ENCODE measurements at regions not wholly inside any gene's neighbourhood (a gene's known extent, or its start where the extent isn't known, plus 50 kb on each side); places are given as distances from the start of the nearest gene placed in this dataset.

DNA sequence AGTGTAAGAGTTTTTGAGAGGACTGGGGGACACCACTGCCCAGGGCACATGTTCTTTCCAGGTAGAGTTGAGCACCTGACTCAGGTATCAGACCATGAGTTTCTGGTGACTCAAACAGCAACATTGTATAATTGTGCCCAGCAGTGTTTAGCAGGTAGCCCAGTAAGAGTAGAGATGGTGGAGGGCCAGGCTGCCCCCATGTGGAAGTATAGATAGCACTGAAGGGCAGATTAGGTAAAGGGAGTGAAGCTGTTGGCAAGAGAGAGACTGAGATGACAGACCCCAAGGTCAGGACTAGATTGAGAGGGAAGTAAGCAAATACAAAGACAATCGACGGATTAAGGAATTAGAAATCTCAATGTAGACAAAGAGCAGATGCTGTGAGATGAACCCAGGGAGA is 74.6 kb downstream of the TRIM42 start:
- no peaks in the 10 kb centered on the region for H3K36me3 Mint-ChIP-seq
- no peak for DNase-seq
- H3K9me3 ChIP-seq: no peaks in the 10 kb centered on the region
- no peaks in the 10 kb centered on the region for H3K36me3 ChIP-seq (ENCODE audit: control insufficient read depth in 2 of 2, extremely low read depth in 1 of 2, insufficient read depth in 1 of 2, low read length in 1 of 2)
- WGBS (ENCODE audit: insufficient coverage): 94% methylated on average over 2 of the region's 2 CpGs
- no peaks in the 10 kb centered on the region for H3K9me3 Mint-ChIP-seq
- H3K4me1 Mint-ChIP-seq: peaks cover 0 to 19% (median 8%) of the 10 kb centered on the region in 3 donors
- ChIA-PET CTCF (no interaction called here), POLR2A (no interaction called here)
- peaks cover 3 to 10% of the 10 kb centered on the region in 2 donors for H3K27me3 Mint-ChIP-seq
- ATAC-seq (replicated peaks in 1 of 4): no peak
- H3K27ac ChIP-seq (ENCODE audit: low read length): no peak overlapping the region
- peaks cover 0 to 13% of the 10 kb centered on the region in 2 experiments for H3K27me3 ChIP-seq (replicated peaks in 1 of 2; ENCODE audit: control insufficient read depth in 2 of 2, extremely low read depth in 1 of 2, insufficient read depth in 2 of 2, low read length in 1 of 2)
- no peak overlapping the region for H3K4me3 ChIP-seq (ENCODE audit: control insufficient read depth in 1 of 2, extremely low read depth in 1 of 2, low read length in 1 of 2)
- no peak overlapping the region for H3K4me3 Mint-ChIP-seq
- H3K27ac Mint-ChIP-seq: no peak overlapping the region
- peaks cover 0 to 3% of the 10 kb centered on the region in 2 experiments for H3K4me1 ChIP-seq (ENCODE audit: control insufficient read depth in 1 of 2, extremely low read depth in 1 of 2, insufficient read depth in 2 of 2, low read length in 2 of 2)

GRCh38 chr3:140753865-140754754 is 76.2 kb downstream of the TRIM42 start:
- no peaks in the 10 kb centered on the region for H3K36me3 ChIP-seq (ENCODE audit: control insufficient read depth in 2 of 2, extremely low read depth in 1 of 2, insufficient read depth in 1 of 2, low read length in 1 of 2)
- peaks cover 0 to 3% of the 10 kb centered on the region in 2 experiments for H3K4me1 ChIP-seq (ENCODE audit: control insufficient read depth in 1 of 2, extremely low read depth in 1 of 2, insufficient read depth in 2 of 2, low read length in 2 of 2)
- DNase-seq: no peak
- Mint-ChIP-seq H3K9me3 (no peaks in the 10 kb centered on the region), H3K27ac (no peak overlapping the region), H3K4me3 (no peak overlapping the region), H3K4me1 (peaks cover 0 to 22% (median 8%) of the 10 kb centered on the region in 3 donors), H3K36me3 (no peaks in the 10 kb centered on the region), H3K27me3 (peaks cover 3 to 8% of the 10 kb centered on the region in 2 donors)
- peaks cover 0 to 8% of the 10 kb centered on the region in 2 experiments for H3K27me3 ChIP-seq (replicated peaks in 1 of 2; ENCODE audit: control insufficient read depth in 2 of 2, extremely low read depth in 1 of 2, insufficient read depth in 2 of 2, low read length in 1 of 2)
- no peak overlapping the region for H3K27ac ChIP-seq (ENCODE audit: low read length)
- no peak overlapping the region for H3K4me3 ChIP-seq (ENCODE audit: control insufficient read depth in 1 of 2, extremely low read depth in 1 of 2, low read length in 1 of 2)
- H3K9me3 ChIP-seq: no peaks in the 10 kb centered on the region
- ATAC-seq (replicated peaks in 1 of 4): no peak
- no CpG with 5 or more reads among the region's 4 CpGs for whole genome bisulfite sequencing (ENCODE audit: insufficient coverage)
- ChIA-PET POLR2A (no interaction called here), CTCF (no interaction called here)

GRCh38 chr3:140754936-140755335 is 77.1 kb downstream of the TRIM42 start:
- WGBS (ENCODE audit: insufficient coverage): 93% methylated on average over 2 of the region's 8 CpGs
- Mint-ChIP-seq H3K4me1 (peaks cover 0 to 24% (median 8%) of the 10 kb centered on the region in 3 donors), H3K27me3 (peaks cover 3 to 8% of the 10 kb centered on the region in 2 donors)

GRCh38 chr3:140756240-140757016 is 78.6 kb downstream of the TRIM42 start:
- no peak overlapping the region for H3K4me3 ChIP-seq (ENCODE audit: control insufficient read depth in 1 of 2, extremely low read depth in 1 of 2, low read length in 1 of 2)

More at GRCh38 chr3:140754936-140755335, 77.1 kb downstream of the TRIM42 start:
- H3K4me1 ChIP-seq (ENCODE audit: control insufficient read depth in 1 of 2, extremely low read depth in 1 of 2, insufficient read depth in 2 of 2, low read length in 2 of 2): peaks cover 2 to 3% of the 10 kb centered on the region in 2 experiments
- no peak for ATAC-seq (replicated peaks in 1 of 4)
- no peak overlapping the region for H3K27ac ChIP-seq (ENCODE audit: low read length)
- no peak overlapping the region for H3K4me3 ChIP-seq (ENCODE audit: control insufficient read depth in 1 of 2, extremely low read depth in 1 of 2, low read length in 1 of 2)
- no peaks in the 10 kb centered on the region for H3K36me3 Mint-ChIP-seq
- no peaks in the 10 kb centered on the region for H3K36me3 ChIP-seq (ENCODE audit: control insufficient read depth in 2 of 2, extremely low read depth in 1 of 2, insufficient read depth in 1 of 2, low read length in 1 of 2)
- peaks cover 0 to 8% of the 10 kb centered on the region in 2 experiments for H3K27me3 ChIP-seq (replicated peaks in 1 of 2; ENCODE audit: control insufficient read depth in 2 of 2, extremely low read depth in 1 of 2, insufficient read depth in 2 of 2, low read length in 1 of 2)
- no peak for DNase-seq
- ChIA-PET CTCF (no interaction called here), POLR2A (no interaction called here)
- no peaks in the 10 kb centered on the region for H3K9me3 ChIP-seq
- H3K27ac Mint-ChIP-seq: no peak overlapping the region
- no peaks in the 10 kb centered on the region for H3K9me3 Mint-ChIP-seq
- H3K4me3 Mint-ChIP-seq: no peak overlapping the region

GRCh38 chr3:140758791-140759444 is 81.1 kb downstream of the TRIM42 start:
- WGBS (ENCODE audit: insufficient coverage): 44% methylated on average over 3 of the region's 7 CpGs
- no peaks in the 10 kb centered on the region for H3K36me3 Mint-ChIP-seq
- H3K27ac Mint-ChIP-seq: no peak overlapping the region
- ATAC-seq (replicated peaks in 1 of 4) (peak in 1 of 4 experiments; percentile 40), DNase-seq (no peak)
- H3K4me1 Mint-ChIP-seq: peaks cover 0 to 24% (median 8%) of the 10 kb centered on the region in 3 donors
- Histone ChIP-seq H3K4me3 (ENCODE audit: control insufficient read depth in 1 of 2, extremely low read depth in 1 of 2, low read length in 1 of 2) (no peak overlapping the region), H3K4me1 (ENCODE audit: control insufficient read depth in 1 of 2, extremely low read depth in 1 of 2, insufficient read depth in 2 of 2, low read length in 2 of 2) (peaks cover 10% of the 10 kb centered on the region in 2 experiments), H3K27me3 (replicated peaks in 1 of 2; ENCODE audit: control insufficient read depth in 2 of 2, extremely low read depth in 1 of 2, insufficient read depth in 2 of 2, low read length in 1 of 2) (peaks cover 0 to 5% of the 10 kb centered on the region in 2 experiments), H3K9me3 (no peaks in the 10 kb centered on the region), H3K36me3 (ENCODE audit: control insufficient read depth in 2 of 2, extremely low read depth in 1 of 2, insufficient read depth in 1 of 2, low read length in 1 of 2) (no peaks in the 10 kb centered on the region), H3K27ac (ENCODE audit: low read length) (no peak overlapping the region)
- H3K27me3 Mint-ChIP-seq: peaks cover 0 to 11% of the 10 kb centered on the region in 2 donors
- no peak overlapping the region for H3K4me3 Mint-ChIP-seq
- CTCF ChIA-PET: no interaction called here
- H3K9me3 Mint-ChIP-seq: no peaks in the 10 kb centered on the region
- POLR2A ChIA-PET: no interaction called here

More at GRCh38 chr3:140756240-140757016, 78.6 kb downstream of the TRIM42 start:
- DNase-seq: no peak
- Mint-ChIP-seq H3K4me1 (peaks cover 0 to 24% (median 8%) of the 10 kb centered on the region in 3 donors), H3K27me3 (peaks cover 3 to 11% of the 10 kb centered on the region in 2 donors), H3K27ac (no peak overlapping the region), H3K4me3 (no peak overlapping the region), H3K36me3 (no peaks in the 10 kb centered on the region), H3K9me3 (no peaks in the 10 kb centered on the region)
- Histone ChIP-seq H3K4me1 (ENCODE audit: control insufficient read depth in 1 of 2, extremely low read depth in 1 of 2, insufficient read depth in 2 of 2, low read length in 2 of 2) (peaks cover 8 to 10% of the 10 kb centered on the region in 2 experiments), H3K27ac (ENCODE audit: low read length) (no peak overlapping the region), H3K27me3 (replicated peaks in 1 of 2; ENCODE audit: control insufficient read depth in 2 of 2, extremely low read depth in 1 of 2, insufficient read depth in 2 of 2, low read length in 1 of 2) (peaks cover 0 to 5% of the 10 kb centered on the region in 2 experiments), H3K36me3 (ENCODE audit: control insufficient read depth in 2 of 2, extremely low read depth in 1 of 2, insufficient read depth in 1 of 2, low read length in 1 of 2) (no peaks in the 10 kb centered on the region), H3K9me3 (no peaks in the 10 kb centered on the region)
- WGBS (ENCODE audit: insufficient coverage): 33% methylated on average over 1 of the region's 1 CpG
- ATAC-seq (replicated peaks in 1 of 4): no peak
- POLR2A ChIA-PET: no interaction called here
- CTCF ChIA-PET: no interaction called here
